Spleen (tissue), 7 donors: ENCODE measurements at regions not wholly inside any gene's neighbourhood (a gene's known extent, or its start where the extent isn't known, plus 50 kb on each side); places are given as distances from the start of the nearest gene placed in this dataset.

ENCODE experiments used
- CTCF ChIP-seq, 11 experiments: fragments of 200-600 bp in 7 of 11; fragments of 450-650 bp in 4 of 11; sonication (generic) in 4 of 11; IDR thresholded peaks in 8 of 11; conservative IDR thresholded peaks in 3 of 11; 1 replicate in 7 of 11; 2 replicates in 4 of 11; pipeline versions ENCODE4 v1.4.0 to v1.8.0; 2016 to 2021; ENCODE audit warnings: antibody characterized with exemption in 11 of 11, inconsistent platforms in 4 of 11, mild to moderate bottlenecking in 1 of 11
- POLR2A ChIP-seq, 3 donors: fragments of 450-650 bp; IDR thresholded peaks; one replicate each; pipeline ENCODE4 v1.5.1; 2017; ENCODE audit warnings: antibody characterized with exemption in 3 of 3, mild to moderate bottlenecking in 1 of 3
- donor health status: DM: no; HTN: no; CAD: no; lungs with moderate emphysema.
- donor health status: DM: no; HTN: no; CAD: no.
- donor health status: DM: no; HTN: no; CAD: no.

GRCh38 chr9:30935730-30936129 is 1448.7 kb upstream of the ACO1 start:
- TF ChIP-seq POLR2A (IDR thresholded peaks at IDR 0.05) = no peak
- TF ChIP-seq CTCF (IDR thresholded peaks at IDR 0.05 in 8 of 11, conservative IDR thresholded peaks at IDR 0.05 in 3 of 11) = no peak
